Head of caudate nucleus (tissue), 42 donors: ENCODE measurements at regions not wholly inside any gene's neighbourhood (a gene's known extent, or its start where the extent isn't known, plus 50 kb on each side); places are given as distances from the start of the nearest gene placed in this dataset.
"Not testable (repeated sequence)": the region's sequence is repeated elsewhere in the genome, so short reads cannot be mapped to it uniquely, and the experiment has no call there.

Experiments used
- DNase-seq, 42 donors: peaks; one replicate each; pipeline versions ENCODE4 v3.0.0 to v3.0.0-alpha.2; 2020 to 2021; ENCODE audit warnings: mixed read lengths in 7 of 42
- intact Hi-C: fragments of 100-400 bp; cut with DNase I; formaldehyde crosslinking; loops from one replicate; pipeline ENCODE4 v1.15.0; 2022

DNA sequence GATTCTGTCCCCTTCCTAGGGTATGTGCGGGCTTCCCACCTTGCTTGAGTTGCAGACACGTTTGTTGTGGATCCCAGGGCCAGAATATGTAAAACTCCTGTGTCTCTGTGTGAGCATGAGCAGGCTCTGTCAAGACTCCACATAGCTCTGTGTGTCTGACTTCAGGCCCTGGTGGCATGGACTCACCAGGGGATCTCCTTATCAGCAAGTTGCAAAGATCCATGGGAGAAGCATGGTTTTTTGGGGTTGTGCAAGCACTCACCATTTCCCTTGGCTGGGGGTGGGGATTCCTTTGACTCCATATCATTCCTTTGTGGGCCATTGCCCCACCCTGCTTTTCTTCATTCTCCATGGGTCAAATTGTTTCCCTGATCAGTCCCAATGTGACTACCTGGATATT lies 205.6 kb downstream of the TUSC1 start:
- intact Hi-C loops = no loop called here
- DNase-seq = no peak

DNA sequence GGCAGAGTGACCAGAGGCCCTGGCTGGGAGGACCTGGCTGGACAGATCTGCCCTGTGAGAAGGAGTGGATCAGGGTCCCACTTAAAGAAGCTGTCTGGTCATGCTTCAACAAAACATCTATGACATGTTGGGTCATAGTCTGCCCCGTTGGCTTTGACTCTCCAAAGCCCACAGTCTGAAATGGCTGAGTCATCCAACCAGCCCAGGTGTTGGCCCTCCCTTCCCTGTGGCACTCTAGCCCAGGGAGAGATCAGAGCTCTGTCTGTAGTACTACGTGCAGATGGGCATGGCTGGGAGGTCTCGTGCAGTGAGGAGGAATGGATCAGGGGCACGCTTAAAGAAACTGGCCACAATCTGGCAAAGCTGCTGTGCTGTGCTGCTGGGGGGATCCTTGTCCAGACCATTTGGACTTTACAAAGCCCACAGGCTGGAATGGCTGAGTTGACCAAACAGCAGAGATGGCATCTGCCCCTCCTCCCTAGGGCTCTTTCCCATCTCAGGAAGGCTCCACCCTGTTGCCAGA lies 206.1 kb downstream of the TUSC1 start:
- intact Hi-C loops = no loop called here

DNA sequence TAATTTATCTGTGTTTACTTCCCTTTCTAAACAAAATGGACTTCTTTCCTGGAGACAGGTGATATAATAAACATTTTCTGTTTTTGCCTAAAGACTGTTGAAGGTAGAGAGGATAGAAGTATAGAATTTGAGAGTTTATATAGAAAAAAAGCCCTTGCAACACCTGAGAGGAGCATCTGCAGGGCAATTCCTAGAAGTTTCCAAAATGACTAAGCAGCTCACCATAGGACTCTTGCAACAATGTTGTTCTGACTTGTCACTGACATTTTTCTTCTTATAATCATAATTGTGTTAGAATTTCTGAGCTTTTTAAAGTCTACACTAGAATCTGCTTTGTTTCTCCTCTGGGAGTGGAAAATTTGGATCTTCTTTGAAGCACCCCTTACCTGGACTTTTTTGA lies 216.8 kb downstream of the TUSC1 start:
- intact Hi-C loops = no loop called here
- no peak for DNase-seq

More for the DNA sequence above, 206.1 kb downstream of the TUSC1 start:
- no peak for DNase-seq

DNA sequence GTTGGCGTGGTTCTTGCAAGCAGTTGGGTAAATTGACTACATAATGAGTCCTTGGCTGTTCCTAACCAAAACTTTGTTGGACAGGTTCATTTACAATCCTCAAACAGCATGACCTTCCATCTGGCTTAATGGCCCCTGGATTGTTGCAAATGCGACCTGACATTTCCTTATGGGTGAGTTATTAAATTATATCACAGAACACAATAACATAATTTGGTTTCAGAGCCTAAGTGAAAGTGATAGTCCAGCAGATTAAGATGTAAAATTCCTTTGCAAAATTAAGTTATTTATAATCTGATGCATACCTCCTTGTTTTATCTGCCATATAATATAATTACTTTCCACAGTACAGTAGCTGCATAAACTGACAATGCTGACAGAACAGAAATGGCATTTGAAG lies 224.4 kb downstream of the TUSC1 start:
- no peak for DNase-seq
- intact Hi-C loops = no loop called here

DNA sequence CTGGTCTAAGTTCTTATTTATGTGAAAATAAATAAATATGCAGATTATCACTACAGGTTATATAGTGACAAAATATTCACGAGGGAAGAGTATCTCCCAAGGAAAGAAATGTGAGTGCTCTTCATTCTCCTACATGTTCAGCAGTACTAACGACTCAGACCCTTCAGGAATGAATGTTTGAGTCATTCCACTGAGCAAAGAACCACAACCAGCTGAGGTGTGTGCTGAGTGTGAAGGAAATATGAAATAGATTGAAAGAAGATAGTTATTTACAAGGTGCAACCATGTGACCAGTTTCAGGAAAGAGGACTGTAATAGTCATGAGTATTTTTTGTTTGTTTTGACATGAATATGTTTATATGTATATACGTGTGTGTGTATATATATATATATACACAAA lies 228.7 kb downstream of the TUSC1 start:
- no peak for DNase-seq
- intact Hi-C loops = no loop called here

DNA sequence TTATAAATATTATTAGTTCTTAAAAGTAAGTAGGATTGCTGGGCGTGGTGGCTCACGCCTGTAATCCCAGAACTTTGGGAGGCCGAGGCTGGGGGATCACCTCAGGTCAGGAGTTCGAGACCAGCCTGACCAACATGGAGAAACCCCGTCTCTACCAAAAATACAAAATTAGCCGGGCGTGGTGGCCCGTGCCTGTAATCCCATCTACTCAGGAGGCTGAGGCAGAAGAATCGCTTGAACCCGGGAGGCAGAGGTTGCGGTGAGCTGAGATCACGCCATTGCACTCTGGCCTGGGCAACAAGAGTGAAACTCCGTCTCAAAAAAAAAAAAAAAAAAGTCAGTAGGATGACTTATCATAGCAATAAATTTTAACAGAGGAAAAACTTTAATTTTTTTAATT lies 232.5 kb downstream of the TUSC1 start:
- intact Hi-C loops, DNase-seq: not testable (repeated sequence)

DNA sequence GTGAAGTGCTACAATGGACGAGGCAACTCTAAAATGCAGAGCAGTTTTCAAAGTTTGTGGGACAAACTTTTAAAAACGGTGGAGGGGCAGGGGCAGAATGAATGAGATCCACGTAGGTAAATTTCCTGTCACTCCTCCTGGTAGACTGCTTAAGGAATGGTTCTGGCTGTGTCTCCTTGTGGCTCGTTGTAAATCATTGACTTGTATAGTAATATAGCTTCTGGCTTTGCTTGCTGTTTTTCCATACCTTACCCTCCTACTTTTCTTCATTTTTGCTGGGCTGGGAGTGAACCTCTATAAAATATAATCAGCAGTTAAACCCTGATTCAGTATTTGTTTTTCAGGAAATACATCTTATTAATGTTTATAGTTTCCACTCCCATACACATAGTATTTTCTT lies 235.7 kb downstream of the TUSC1 start:
- intact Hi-C loops = no loop called here
- no peak for DNase-seq

DNA sequence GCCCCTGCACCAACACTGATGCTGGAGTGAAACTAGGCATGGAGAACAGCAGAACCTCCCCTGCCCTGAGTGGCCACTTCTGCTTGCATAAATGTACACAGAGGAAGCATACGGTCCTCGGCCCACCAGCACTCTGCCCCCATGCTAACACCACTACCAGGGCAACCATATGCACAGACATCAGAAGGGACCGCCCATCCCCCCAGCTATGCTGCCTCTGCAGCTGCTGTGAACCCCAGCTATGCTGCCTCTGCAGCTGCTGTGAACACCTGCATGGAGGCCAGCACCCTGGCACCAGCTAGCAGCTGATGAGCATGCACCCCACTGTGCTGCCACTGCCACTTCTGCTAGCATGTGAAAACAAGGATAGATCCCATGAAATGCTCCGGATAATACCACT lies 250.3 kb downstream of the TUSC1 start:
- DNase-seq = no peak
- intact Hi-C loops = no loop called here

DNA sequence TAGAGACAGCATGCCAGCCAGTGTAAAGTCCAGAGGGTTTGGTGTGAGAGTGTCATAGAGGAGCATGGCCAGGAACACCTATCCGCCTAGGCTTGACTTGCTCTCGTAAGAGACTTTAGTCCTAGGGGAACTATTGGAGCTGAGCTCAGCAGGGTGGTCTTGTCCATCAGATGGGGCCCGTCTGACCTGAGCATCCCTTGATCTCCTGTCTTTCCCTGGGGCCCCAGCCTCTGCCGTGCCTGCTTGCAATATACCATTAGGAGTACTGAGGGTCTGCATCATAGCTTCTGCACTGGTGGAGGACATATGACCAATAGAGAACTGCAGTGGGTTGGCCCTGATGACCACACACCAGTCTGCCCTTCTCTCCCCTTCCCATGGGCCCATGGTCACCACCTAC lies 251.0 kb downstream of the TUSC1 start:
- no peak for DNase-seq
- intact Hi-C loops = no loop called here

DNA sequence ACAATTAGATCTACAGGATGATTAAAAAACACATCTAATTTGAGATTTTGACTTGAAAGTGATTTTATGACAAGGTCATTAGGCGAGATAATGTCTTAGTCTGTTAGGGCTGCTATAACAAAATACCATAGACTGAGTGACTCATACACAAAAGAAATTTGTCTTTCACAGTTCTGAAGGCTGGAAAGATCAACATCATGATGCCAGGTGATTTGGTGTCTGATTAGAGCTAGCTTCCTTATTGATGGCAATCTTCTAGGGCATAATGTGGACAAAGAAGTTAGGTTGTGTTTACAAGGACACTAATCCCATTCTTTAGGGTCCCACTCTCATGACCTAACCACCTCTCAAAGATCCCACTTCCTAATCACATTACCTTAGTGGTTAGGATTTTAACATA lies 256.7 kb downstream of the TUSC1 start:
- intact Hi-C loops = no loop called here

DNA sequence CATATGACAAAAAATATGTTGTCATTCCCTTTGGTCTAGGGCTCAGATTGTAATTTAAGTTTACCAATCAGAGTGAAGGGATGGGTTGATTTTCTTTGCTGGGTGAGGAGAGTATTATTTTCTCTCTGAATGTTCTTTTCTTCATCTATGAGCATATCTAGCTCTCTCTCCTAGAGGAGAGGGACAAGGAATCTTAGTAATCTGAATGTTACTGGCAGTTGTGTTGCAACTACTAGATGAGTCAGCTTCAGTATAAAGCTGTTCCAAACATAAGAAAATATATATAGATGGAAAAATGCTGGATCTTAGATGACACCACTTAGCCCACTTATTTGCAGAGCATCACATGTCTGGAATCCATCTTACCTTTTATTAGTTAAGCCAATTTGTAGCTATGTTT lies 259.3 kb downstream of the TUSC1 start:
- no peak for DNase-seq
- intact Hi-C loops = no loop called here

More for the DNA sequence above, 256.7 kb downstream of the TUSC1 start:
- no peak for DNase-seq

DNA sequence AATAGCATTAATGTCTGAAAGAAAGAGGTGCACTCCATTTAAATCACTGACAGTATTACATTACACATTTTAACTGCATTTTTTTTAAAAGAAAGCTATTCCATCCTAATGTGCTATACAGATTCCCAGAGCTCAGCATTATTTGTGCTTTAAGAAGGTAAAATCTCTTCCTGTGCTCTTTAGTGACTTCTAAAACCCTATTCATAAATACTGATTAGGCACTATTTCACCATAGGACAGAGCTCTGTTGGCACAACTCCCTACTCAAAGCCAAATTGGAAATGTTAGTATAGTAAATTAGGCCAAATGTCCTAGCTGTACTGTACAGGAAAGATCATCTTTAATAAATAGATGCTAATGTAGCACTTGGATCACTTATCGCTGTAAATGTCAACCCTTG lies 262.5 kb downstream of the TUSC1 start:
- no peak for DNase-seq
- intact Hi-C loops = no loop called here

DNA sequence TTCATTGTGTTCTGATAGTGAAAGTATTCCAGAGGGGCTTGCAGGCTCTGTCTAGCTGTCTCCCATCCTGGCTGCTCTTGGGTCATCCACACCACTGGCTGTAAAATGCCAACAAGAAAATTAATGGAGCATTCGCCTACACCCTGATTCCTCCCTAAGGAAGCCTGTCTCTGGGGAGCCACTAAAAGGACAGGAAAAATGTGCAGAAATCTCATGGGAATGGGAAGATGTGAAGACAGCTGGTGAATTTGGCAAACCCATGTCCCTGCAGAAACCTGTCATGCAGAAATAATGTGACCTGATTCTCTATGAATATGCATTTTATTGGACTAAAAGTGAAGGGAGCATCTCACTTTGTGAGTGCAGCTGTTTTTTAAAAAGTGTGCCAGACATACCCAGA lies 265.6 kb downstream of the TUSC1 start:
- no peak for DNase-seq
- intact Hi-C loops = no loop called here

DNA sequence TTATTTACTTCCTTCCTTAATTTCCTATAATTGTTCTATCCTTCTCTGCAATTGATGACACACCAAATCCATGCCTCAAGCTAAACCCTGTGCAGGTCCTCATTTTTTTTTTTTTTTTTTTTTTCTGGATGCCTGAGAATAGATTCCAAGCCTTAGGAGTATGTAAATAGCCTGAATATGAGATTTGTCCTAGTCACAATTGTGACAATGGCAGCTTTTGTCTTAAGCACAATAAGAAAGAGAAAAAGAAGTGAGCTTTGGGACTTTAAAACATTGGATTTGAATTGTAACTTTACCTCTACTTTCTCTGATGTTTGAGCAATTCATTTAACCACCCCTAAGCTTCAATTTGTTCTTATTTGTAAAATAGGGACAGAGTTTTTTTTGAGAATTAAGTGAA lies 280.5 kb downstream of the TUSC1 start:
- intact Hi-C loops = no loop called here
- no peak for DNase-seq

DNA sequence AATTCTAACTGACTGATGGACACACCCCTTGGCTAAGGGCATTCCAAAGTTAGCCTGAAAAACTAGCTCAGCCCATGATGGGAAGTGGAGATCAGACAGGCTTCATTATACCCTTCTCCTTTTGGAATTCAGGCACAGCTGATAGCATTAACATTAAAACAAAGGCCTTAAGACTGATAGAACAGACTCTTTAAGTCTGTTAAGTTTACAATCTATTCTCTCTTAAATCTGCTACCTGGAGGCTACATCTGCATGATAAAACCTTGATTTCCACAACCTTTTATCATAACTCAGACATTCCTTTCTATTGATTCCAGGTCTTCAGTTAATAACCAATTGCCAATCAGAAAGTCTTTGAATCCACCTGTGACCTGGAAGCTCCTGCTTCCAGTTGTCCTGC lies 281.4 kb downstream of the TUSC1 start:
- no peak for DNase-seq
- intact Hi-C loops = no loop called here

DNA sequence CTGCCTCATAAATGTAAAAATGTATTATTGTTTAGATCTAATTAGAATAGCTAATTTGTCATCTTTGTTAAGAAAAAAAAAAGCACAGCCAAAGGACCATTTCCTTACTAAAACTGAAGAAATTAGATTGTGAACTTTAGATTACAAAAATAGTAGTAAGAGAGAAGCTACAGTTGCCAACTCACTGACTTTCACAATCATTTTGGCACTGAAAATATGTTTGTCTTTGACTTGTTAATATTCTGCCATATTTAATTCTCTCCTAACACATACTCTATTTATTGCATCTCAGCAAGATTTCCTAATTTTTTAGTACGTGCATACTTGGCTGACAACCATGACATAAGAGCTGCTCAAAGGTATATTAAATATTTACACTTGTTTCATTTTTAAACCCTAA lies 297.1 kb downstream of the TUSC1 start:
- no peak for DNase-seq
- intact Hi-C loops = no loop called here

DNA sequence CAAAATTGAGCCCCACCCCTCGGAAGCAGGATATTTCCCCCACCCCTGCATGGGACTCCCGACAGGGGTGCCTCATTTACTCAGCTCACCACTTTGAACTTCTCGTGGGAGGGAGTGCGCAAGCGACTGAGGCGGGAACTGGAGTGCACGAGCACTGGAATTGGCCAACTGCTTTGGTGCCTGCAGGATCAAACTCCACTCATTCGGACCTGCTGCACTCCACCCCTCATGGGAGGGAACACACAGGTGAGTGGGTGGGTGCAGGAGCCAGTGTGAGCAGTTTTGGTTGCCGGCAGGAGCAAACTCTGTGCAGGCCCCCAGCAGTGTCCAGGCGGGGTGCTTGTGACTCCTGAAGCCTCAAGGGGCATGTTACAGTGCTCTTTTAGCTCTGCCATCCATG lies 301.2 kb downstream of the TUSC1 start:
- no peak for DNase-seq
- intact Hi-C loops = no loop called here

DNA sequence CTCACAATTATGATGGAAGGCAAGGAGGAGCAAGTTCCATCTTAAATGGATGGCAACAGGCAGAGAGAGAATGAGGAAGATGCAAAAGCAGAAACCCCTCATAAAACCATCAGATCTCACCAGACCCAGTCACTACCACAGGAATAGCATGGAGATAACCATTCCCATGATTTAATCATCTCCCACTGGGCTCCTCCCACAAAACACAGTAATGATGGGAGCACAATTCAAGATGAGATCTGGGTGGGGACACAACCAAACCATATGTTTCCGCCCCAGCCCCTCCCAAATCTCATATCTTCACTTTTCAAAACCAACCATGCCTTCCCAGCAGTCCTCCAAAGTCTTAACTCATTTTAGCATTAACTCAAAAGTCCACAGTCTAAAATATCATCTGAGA lies 304.0 kb downstream of the TUSC1 start:
- no peak for DNase-seq
- intact Hi-C loops = no loop called here

DNA sequence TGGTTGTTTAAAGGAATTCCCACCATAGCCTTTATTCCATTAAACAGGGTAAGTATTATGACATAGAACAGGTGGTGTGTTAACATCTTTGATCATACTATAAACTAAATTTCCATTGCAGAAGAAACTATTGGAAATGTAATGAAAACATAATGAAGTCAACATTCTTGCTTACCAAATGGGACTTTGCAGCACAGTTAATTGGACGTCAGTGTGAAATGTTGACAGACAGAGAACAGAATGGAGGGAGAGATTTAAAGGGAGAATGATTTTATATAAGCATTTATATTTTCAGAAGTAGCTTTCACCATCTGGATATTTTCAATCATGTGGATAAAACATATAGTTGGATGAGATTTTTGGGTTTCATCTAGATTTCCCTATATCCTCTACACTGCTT lies 311.3 kb downstream of the TUSC1 start:
- DNase-seq = no peak
- intact Hi-C loops = no loop called here

DNA sequence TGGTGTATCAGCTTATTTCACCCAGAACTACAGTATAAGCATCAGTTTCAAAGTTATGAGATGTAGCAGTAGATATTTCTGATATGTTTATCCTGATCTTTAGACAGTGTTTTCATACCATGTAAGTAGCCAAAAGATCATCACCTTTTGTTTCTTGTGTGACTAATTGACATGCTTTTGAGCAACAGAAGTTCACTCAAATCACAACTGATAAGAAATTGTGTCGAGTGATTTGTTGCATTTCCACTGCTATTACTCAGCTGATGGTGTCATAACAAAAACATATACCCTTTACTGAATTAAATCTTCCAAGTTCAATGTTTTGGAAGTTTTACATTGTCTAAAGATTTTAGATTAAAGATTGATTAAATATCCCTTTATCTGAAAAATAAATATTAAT lies 324.5 kb downstream of the TUSC1 start:
- intact Hi-C loops = no loop called here
- DNase-seq = no peak

DNA sequence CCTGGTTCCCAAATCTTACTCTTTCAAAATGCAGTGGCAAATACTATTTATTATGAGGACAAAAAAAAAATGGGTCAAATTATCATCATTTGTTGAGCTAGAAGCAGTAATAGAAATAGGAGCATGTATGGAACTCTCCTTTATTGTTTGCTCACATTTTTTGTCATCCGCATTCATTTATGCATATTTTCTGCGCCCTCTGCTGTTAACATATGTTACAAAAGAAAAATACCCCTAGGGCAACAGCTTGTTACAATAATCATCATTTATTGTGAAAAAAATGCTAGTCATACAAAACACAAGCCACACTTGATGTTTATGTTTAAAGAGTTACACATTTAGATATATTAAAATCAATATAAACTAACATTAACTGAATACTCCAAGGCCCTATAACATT lies 328.2 kb downstream of the TUSC1 start:
- intact Hi-C loops = no loop called here

DNA sequence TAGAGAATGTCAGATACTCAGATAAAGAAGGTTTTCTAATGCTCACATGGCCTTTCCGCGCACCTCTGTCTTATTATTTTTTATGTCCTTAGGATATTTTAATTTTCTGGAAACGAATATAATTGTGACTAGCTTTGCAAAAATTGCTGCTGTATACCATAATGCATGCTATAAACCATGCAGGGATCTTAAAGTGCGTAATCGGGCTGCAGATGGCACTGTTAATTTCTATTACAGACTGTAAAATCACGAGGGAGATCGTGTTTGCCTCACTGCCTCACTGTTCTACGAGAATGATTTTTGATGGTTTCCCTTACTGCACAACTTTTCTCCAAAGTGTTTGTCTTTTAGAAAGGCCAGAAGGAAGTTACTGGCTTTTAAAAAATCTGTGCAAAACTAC lies 356.1 kb downstream of the TUSC1 start:
- intact Hi-C loops = no loop called here
- DNase-seq = no peak

More for the DNA sequence above, 328.2 kb downstream of the TUSC1 start:
- DNase-seq = no peak
